T-helper 1 cell treated with Interleukin-12 subunit alpha and Interleukin-12 subunit beta and Interleukin-4 antibody, amounts not matched to agents 30 ng/mL and 1 ng/mL, for 36 hours (primary cell): ENCODE measurements at regions not wholly inside any gene's neighbourhood (a gene's known extent, or its start where the extent isn't known, plus 50 kb on each side); places are given as distances from the start of the nearest gene placed in this dataset.

Source experiments
- intact Hi-C: fragments of 100-400 bp; cut with micrococcal nuclease; formaldehyde crosslinking; loops from one replicate; pipeline ENCODE4 v1.15.1; 2024

DNA sequence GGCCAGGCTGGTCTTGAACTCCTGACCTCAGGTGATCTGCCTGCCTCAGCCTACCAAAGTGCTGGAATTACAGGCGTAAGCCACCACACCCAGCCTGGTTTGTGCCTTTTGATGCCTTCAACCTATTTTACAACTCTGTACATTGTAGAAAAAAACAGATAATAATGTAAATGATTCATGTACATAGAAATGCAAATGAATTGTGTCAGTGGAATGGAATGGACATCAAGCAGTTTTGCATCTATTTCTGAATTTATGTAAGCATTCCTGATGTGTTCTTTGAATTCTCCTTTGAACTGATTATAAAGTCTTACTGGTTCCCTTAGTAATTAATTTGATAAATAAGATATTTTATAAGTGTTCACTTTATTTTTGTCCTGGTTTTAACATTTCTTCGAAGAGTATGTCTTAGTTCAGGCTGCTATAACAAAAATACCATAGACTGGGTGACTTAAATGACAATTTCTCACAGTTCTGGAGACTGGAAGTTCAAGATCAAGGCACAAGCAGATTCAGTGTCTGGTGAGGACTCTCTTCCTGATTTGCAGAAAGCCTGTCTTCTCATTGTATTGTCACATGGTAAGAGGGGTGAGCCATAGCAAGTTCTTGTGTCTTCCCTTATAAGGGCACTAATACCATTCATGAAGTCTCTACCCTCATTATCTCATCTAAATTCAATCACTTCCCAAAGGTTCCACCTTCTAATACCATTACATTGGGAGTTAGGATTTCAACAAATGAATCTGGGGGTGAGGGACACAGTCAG lies 162.2 kb upstream of the S100G start:
- intact Hi-C loops: no loop called here

DNA sequence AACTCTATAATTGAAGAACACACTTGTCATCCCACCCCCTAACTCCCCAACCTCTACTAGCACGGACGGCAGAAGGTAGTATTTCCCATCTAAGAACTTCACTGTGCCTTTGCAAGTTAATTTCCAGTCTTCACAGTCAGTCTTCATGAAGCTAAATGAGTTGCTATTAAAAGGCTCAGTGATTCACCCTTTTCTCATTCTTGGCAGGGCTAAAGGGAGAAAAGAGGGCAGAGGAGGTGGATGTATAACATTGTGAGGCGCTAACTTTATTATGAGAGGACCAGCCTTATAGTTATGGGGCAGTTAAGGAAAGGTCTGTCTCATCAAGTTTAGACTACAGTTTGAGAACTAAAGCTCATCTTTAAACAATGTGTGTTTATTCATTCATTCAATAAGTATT lies 161.0 kb upstream of the S100G start:
- intact Hi-C loops: no loop called here

- intact Hi-C loops: no loop called here
These were observed 158.5 kb upstream of the S100G start for GRCh38 chrX:16491461-16491860.

DNA sequence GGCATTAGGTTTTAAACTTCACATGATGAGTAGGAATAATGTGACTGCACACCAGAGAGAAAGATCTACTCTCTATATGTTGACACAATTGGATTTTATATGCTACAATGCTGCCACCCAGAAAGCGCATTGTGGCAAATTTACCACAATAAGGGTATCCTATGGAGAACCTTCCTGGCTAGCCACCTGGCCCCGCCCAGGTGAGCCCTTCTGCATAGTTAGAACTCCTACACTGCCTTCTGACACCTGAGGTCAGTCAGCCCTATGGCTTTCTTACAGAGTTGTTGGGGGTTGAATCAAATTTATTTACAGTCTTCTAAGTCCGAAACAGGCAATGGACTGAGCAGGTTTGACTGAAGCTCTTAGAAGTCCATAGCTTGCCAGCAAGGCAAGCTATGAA lies 153.8 kb upstream of the S100G start:
- intact Hi-C loops: no loop called here

GRCh38 chrX:16511796-16512776 lies 137.9 kb upstream of the S100G start:
- intact Hi-C loops: no loop called here

DNA sequence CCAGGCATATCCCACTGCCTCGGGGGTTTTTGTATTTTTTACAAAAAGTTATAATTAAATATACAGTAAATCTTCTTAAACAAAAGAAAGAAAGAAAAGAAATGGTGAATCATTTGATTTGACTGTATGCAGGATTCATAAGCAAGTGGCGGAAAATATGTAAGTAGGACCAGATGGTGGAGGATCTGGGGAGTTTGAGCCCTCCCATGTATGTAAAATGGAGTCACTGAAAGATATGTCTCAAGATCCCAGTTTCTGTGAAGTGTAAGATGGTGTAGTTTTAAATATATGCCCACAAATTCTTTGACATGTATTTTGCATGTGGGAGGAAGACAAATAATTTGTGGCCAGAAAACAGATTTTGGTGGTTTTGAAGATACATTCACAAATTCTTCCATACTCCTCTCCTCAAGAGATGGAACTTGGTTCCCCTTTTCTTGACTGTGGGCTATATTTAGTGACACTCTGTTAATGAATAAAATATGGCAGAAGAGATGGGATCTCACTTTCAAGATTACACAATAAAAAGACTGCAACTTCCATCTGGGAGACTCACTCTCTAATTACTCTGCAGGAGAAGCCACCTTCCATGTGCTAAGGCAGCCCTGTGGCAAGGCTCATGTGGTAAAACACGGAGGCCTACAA lies 133.6 kb upstream of the S100G start:
- intact Hi-C loops: no loop called here

- intact Hi-C loops: no loop called here
These were observed 132.8 kb upstream of the S100G start for GRCh38 chrX:16517039-16517605.

DNA sequence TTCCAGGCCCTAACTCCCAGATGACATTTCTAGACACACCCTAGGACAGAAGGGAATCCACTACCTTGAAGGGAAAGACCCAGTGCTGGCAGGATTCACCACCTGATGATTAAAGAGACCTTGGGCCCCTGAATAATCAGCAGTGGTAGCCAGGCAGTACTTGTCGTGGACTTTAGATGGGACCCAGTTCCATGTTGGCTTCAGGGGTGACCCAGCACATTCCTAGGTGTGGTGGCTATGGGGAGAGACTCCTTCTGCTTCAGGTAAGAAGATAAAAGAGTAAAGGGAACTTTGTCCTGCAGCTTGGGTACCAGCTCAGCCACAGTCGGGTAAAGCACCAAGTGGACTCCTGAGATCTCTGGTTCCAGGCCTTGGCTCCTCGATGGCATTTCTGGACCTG lies 131.8 kb upstream of the S100G start:
- intact Hi-C loops: no loop called here

GRCh38 chrX:16524316-16524715 lies 125.6 kb upstream of the S100G start:
- intact Hi-C loops: no loop called here

- intact Hi-C loops: loop anchor here (5.0 kb wide), 2 partner anchors 44 to 94 kb away; no protein-coding TSS in a partner anchor
These were observed 124.0 kb upstream of the S100G start for GRCh38 chrX:16526003-16526402.

GRCh38 chrX:16528620-16529019 lies 121.3 kb upstream of the S100G start:
- intact Hi-C loops: loop anchor here (5.0 kb wide), 2 partner anchors 46 to 96 kb away; no protein-coding TSS in a partner anchor
